ENCODE measurements at regions not wholly inside any gene's neighbourhood (a gene's known extent, or its start where the extent isn't known, plus 50 kb on each side); places are given as distances from the start of the nearest gene placed in this dataset.

GRCh38 chr1:228902781-228903433 is 167.6 kb downstream of the RHOU start:
- no peak for TF ChIP-seq CTCF (IDR thresholded peaks at IDR 0.05)
- TF ChIP-seq POLR2A (IDR thresholded peaks at IDR 0.05), result no peak
